ENCODE measurements at regions not wholly inside any gene's neighbourhood (a gene's known extent, or its start where the extent isn't known, plus 50 kb on each side); places are given as distances from the start of the nearest gene placed in this dataset.

DNA sequence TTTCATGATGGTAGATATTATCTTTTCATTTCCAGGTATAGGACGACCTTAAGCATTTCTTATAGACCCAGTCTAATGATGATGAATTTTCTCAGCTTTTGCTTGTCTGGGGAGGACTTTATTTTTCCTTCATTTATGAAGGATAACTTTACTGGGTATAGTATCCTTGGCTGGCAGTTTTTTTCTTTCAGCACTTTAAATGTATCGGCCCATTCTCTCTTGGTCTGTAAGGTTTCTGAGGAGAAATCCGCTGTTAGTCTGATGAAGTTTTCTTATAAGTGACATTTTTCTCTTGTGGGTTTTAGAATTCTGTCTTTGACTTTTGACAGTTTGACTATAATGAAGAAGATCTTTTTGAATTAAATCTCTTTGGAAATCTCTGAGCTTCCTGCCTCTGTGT, 144.7 kb upstream of the SLC22A23 start:
- Histone ChIP-seq H3K9ac (no peak overlapping the region), H3K9me2 (ENCODE audit: insufficient read depth) (no peaks in the 10 kb centered on the region), H2AFZ (no peak overlapping the region), H3K36me3 (ENCODE audit: low read depth) (no peaks in the 10 kb centered on the region), H3K9me3 (ENCODE audit: low read depth) (no peaks in the 10 kb centered on the region), H3K4me1 (ENCODE audit: insufficient read depth) (no peaks in the 10 kb centered on the region), H3K4me3 (no peak overlapping the region), H3K27ac (no peak overlapping the region), H3K79me2 (ENCODE audit: insufficient read depth) (no peaks in the 10 kb centered on the region), H3K4me2 (ENCODE audit: unreplicated experiment) (no peak overlapping the region), H3F3A (ENCODE audit: insufficient read depth) (no peaks in the 10 kb centered on the region), H3K27me3 (replicated peaks; ENCODE audit: insufficient read depth) (no peaks in the 10 kb centered on the region), H4K20me1 (ENCODE audit: insufficient read depth) (no peaks in the 10 kb centered on the region)
- DNase-seq = no peak
- no peak for TF ChIP-seq EZH2phosphoT487 (IDR thresholded peaks at IDR 0.05; ENCODE audit: insufficient read depth, low read depth)
- TF ChIP-seq EZH2 (IDR thresholded peaks at IDR 0.05; ENCODE audit: insufficient read depth, poor library complexity, severe bottlenecking) = no peak
- WGBS, 2 experiments (ENCODE audit: low coverage in 1 of 2, low lambda C conversion rate in 2 of 2, missing lambda C conversion rate in 2 of 2) = 85 to 86% methylated on average over 3 of the region's 3 CpGs
- in situ Hi-C loops (cut with MboI) = no loop called here

DNA sequence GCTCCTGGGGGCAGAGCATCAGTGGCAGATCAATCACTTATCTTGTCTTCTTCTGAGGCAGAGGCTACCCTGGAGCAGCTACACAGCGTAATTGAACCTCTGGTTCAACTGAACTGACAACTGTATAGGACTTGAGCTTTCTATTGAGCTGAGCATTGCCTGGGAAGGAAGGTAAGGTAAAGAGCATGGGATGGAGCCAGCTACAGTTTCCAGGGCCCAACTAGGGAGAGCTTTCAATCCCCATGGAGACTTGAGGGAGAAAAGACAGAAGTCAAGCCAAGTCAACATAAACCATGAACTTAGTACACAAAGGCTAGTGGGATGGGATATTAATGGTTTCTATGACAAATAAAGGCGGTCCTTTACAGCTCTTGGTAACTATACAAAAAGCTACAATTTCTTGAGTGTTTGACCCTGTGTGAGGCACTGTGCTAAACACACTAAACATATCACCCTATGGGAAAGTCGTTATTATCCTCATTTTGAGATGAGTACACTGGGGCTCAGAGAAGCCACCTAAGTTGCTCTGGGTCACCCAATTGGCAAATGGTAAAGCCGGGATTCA, 140.7 kb upstream of the SLC22A23 start:
- WGBS, 2 experiments (ENCODE audit: low coverage in 1 of 2, low lambda C conversion rate in 2 of 2, missing lambda C conversion rate in 2 of 2) = 96 to 97% methylated on average over 4 of the region's 4 CpGs
- DNase-seq = no peak
- H2AFZ ChIP-seq = no peak overlapping the region
- no peaks in the 10 kb centered on the region for H3K9me3 ChIP-seq (ENCODE audit: low read depth)
- no peaks in the 10 kb centered on the region for H3K27me3 ChIP-seq (replicated peaks; ENCODE audit: insufficient read depth)
- H3K4me1 ChIP-seq (ENCODE audit: insufficient read depth) = peaks cover 5% of the 10 kb centered on the region
- H3K27ac ChIP-seq = no peak overlapping the region
- no peak overlapping the region for H3K4me2 ChIP-seq (ENCODE audit: unreplicated experiment)
- no peaks in the 10 kb centered on the region for H4K20me1 ChIP-seq (ENCODE audit: insufficient read depth)
- TF ChIP-seq EZH2phosphoT487 (IDR thresholded peaks at IDR 0.05; ENCODE audit: insufficient read depth, low read depth) (no peak), EZH2 (IDR thresholded peaks at IDR 0.05; ENCODE audit: insufficient read depth, poor library complexity, severe bottlenecking) (no peak)
- peaks cover 9% of the 10 kb centered on the region; the same call in 1 of the 2 replicates for H3F3A ChIP-seq (ENCODE audit: insufficient read depth)
- H3K9me2 ChIP-seq (ENCODE audit: insufficient read depth) = no peaks in the 10 kb centered on the region
- H3K4me3 ChIP-seq = no peak overlapping the region
- H3K79me2 ChIP-seq (ENCODE audit: insufficient read depth) = no peaks in the 10 kb centered on the region
- no peaks in the 10 kb centered on the region for H3K36me3 ChIP-seq (ENCODE audit: low read depth)
- no peak overlapping the region for H3K9ac ChIP-seq
- in situ Hi-C loops (cut with MboI) = no loop called here

DNA sequence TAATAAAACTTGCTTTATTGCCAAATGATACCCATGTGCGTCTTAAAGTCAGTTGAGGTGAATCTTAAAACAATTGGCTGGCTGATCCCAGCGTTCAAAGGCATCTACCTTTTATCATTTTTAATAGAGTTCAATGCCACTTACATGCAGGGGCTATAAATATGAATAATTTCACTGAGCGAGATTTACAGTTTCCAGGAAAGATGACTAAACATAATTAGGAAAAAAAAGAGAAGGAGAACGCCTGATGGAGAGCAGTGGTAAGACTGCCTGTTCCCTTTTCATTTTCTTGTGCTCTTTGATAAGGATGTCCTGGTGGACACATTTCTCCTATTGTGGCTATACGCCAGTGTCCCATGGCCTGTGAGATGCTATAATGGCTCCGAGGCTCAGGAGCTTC, 139.9 kb upstream of the SLC22A23 start:
- Histone ChIP-seq H3K4me3 (no peak overlapping the region), H3K27ac (no peak overlapping the region), H3K27me3 (replicated peaks; ENCODE audit: insufficient read depth) (no peaks in the 10 kb centered on the region), H3K4me1 (ENCODE audit: insufficient read depth) (peaks cover 12% of the 10 kb centered on the region), H3K9me3 (ENCODE audit: low read depth) (no peaks in the 10 kb centered on the region), H3F3A (ENCODE audit: insufficient read depth) (peaks cover 14% of the 10 kb centered on the region; the same call in 1 of the 2 replicates), H3K4me2 (ENCODE audit: unreplicated experiment) (no peak overlapping the region), H3K36me3 (ENCODE audit: low read depth) (no peaks in the 10 kb centered on the region), H3K79me2 (ENCODE audit: insufficient read depth) (no peaks in the 10 kb centered on the region), H2AFZ (no peak overlapping the region), H3K9ac (no peak overlapping the region), H4K20me1 (ENCODE audit: insufficient read depth) (no peaks in the 10 kb centered on the region), H3K9me2 (ENCODE audit: insufficient read depth) (no peaks in the 10 kb centered on the region)
- in situ Hi-C loops (cut with MboI) = no loop called here
- TF ChIP-seq EZH2phosphoT487 (IDR thresholded peaks at IDR 0.05; ENCODE audit: insufficient read depth, low read depth) (no peak), EZH2 (IDR thresholded peaks at IDR 0.05; ENCODE audit: insufficient read depth, poor library complexity, severe bottlenecking) (no peak)
- peak; percentile 33 for DNase-seq
- WGBS, 2 experiments (ENCODE audit: low coverage in 1 of 2, low lambda C conversion rate in 2 of 2, missing lambda C conversion rate in 2 of 2) = 48 to 52% methylated on average over 6 of the region's 6 CpGs

DNA sequence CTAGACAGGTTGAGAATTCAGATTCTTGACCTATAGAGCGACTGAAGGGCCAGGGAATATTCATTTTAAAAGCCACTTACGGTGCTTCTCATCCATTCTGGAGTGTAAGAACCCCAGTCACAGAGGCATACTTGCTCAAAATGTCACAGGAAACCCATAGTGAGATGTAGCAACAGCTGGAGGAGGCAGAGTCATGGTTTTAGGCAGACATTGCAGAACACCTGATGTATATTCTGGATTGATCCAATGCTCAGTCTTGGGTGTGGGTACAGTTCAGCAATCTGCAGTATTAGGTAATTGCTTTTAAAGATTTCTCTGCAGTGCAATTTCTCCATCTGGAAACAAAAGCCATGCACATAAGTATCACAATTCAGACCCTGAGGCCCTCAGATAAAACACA, 137.4 kb upstream of the SLC22A23 start:
- 93 to 95% methylated on average over 2 of the region's 2 CpGs for WGBS, 2 experiments (ENCODE audit: low coverage in 1 of 2, low lambda C conversion rate in 2 of 2, missing lambda C conversion rate in 2 of 2)
- TF ChIP-seq EZH2 (IDR thresholded peaks at IDR 0.05; ENCODE audit: insufficient read depth, poor library complexity, severe bottlenecking) = no peak
- no peak for TF ChIP-seq EZH2phosphoT487 (IDR thresholded peaks at IDR 0.05; ENCODE audit: insufficient read depth, low read depth)

More for the DNA sequence above, 137.4 kb upstream of the SLC22A23 start:
- in situ Hi-C loops (cut with MboI) = no loop called here
- no peak overlapping the region for H3K27ac ChIP-seq
- no peak overlapping the region for H2AFZ ChIP-seq
- no peak overlapping the region for H3K9ac ChIP-seq
- no peak overlapping the region for H3K4me2 ChIP-seq (ENCODE audit: unreplicated experiment)
- H4K20me1 ChIP-seq (ENCODE audit: insufficient read depth) = no peaks in the 10 kb centered on the region
- DNase-seq = no peak
- H3K9me2 ChIP-seq (ENCODE audit: insufficient read depth) = no peaks in the 10 kb centered on the region
- no peaks in the 10 kb centered on the region for H3K27me3 ChIP-seq (replicated peaks; ENCODE audit: insufficient read depth)
- H3F3A ChIP-seq (ENCODE audit: insufficient read depth) = peaks cover 22% of the 10 kb centered on the region; the same call in 1 of the 2 replicates
- no peaks in the 10 kb centered on the region for H3K9me3 ChIP-seq (ENCODE audit: low read depth)
- H3K4me1 ChIP-seq (ENCODE audit: insufficient read depth) = peaks cover 17% of the 10 kb centered on the region
- H3K4me3 ChIP-seq = no peak overlapping the region
- H3K36me3 ChIP-seq (ENCODE audit: low read depth) = no peaks in the 10 kb centered on the region
- H3K79me2 ChIP-seq (ENCODE audit: insufficient read depth) = no peaks in the 10 kb centered on the region

Measured in GM23248 (cell line).